Upper lobe of right lung (tissue), 1 donor: ENCODE measurements at regions not wholly inside any gene's neighbourhood (a gene's known extent, or its start where the extent isn't known, plus 50 kb on each side); places are given as distances from the start of the nearest gene placed in this dataset.

Source experiments
- ATAC-seq: fragments of 200-7000 bp; cut with Tn5 transposase; one replicate; pipeline ENCODE4 v1.9.1; 2020; ENCODE audit warnings: mild to moderate bottlenecking, moderate library complexity
- DNase-seq: peaks from one replicate; pipeline ENCODE4 v3.0.0-alpha.2; 2020
- H3K27ac ChIP-seq: fragments of 200-600 bp; one replicate; pipeline ENCODE4 v1.8.0; 2022
- H3K27me3 ChIP-seq: fragments of 200-600 bp; one replicate; pipeline ENCODE4 v1.8.0; 2022; ENCODE audit warnings: mild to moderate bottlenecking
- H3K36me3 ChIP-seq: fragments of 200-600 bp; one replicate; pipeline ENCODE4 v1.8.0; 2022
- H3K4me1 ChIP-seq: fragments of 200-600 bp; one replicate; pipeline ENCODE4 v1.8.0; 2022
- H3K4me3 ChIP-seq: fragments of 200-600 bp; one replicate; pipeline ENCODE4 v1.8.0; 2022; ENCODE audit warnings: mild to moderate bottlenecking
- H3K9me3 ChIP-seq: fragments of 200-600 bp; one replicate; pipeline ENCODE4 v1.8.0; 2022
- CTCF ChIP-seq: fragments of 200-600 bp; IDR thresholded peaks from one replicate; pipeline ENCODE4 v1.8.0; 2022; ENCODE audit warnings: antibody characterized with exemption
- intact Hi-C: fragments of 100-400 bp; cut with DNase I; formaldehyde crosslinking; loops from one replicate; pipeline ENCODE4 v1.11.0; 2022
- donor health status: DM: no; HTN: yes; CAD: no; lungs with severe emphysema.

DNA sequence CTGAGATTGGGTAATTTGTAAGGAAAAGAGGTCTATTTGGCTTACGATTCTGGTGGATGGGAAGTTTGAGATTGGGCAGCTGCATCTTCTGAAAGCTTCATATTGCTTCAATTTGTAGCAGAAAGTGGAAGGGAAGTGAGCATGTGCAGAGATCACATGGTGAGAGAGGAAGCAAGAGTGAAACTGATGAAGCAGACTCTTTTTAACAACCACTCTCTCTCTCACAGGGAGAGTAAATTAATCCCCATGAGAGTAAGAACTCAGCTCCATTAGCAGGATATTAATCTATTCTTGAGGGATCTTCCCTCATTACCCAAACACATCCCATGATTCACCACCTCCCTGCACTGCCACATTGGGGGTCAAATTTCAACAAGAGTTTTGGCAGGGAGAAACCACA lies 298.5 kb upstream of the CELF4 start:
- no peaks in the 10 kb centered on the region for H3K27me3 ChIP-seq
- DNase-seq (no peak), ATAC-seq (no peak)
- H3K36me3 ChIP-seq, result no peaks in the 10 kb centered on the region
- H3K27ac ChIP-seq, result no peak overlapping the region
- H3K4me3 ChIP-seq, result no peak overlapping the region
- H3K4me1 ChIP-seq, result no peaks in the 10 kb centered on the region
- no peaks in the 10 kb centered on the region for H3K9me3 ChIP-seq
- TF ChIP-seq CTCF, result no peak
- intact Hi-C loops, result no loop called here

DNA sequence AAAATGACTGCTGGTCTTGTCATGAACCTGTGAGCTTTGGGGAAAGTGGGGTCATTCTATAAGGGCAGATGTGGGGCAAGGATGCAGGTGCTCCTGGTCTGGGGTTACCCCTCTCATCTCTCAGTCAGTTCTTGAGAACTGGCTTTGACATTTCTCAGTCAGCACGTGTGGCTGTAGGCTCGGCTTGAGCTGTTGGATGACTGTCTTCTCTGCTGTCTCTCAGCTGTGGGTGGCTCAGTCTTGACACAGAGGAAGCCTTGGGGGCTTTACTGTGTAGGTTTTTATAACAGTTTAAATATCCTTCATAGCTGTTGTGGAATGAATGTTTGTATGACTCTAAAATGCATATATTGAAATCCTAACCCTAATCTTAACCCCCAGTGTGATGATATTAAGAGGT lies 296.4 kb upstream of the CELF4 start:
- H3K4me3 ChIP-seq, result no peak overlapping the region
- no peak for ATAC-seq
- H3K4me1 ChIP-seq, result no peaks in the 10 kb centered on the region
- no peaks in the 10 kb centered on the region for H3K36me3 ChIP-seq
- no peak for DNase-seq
- no peak for TF ChIP-seq CTCF
- intact Hi-C loops, result no loop called here
- no peaks in the 10 kb centered on the region for H3K9me3 ChIP-seq
- H3K27ac ChIP-seq, result no peak overlapping the region
- H3K27me3 ChIP-seq, result no peaks in the 10 kb centered on the region

- Histone ChIP-seq H3K27me3 (no peaks in the 10 kb centered on the region), H3K36me3 (no peaks in the 10 kb centered on the region), H3K4me1 (no peaks in the 10 kb centered on the region), H3K27ac (no peak overlapping the region), H3K9me3 (no peaks in the 10 kb centered on the region), H3K4me3 (no peak overlapping the region)
- DNase-seq, result no peak
- intact Hi-C loops, result no loop called here
- no peak for ATAC-seq
- TF ChIP-seq CTCF, result no peak
Observed at GRCh38 chr18:37854396-37854795, 288.8 kb upstream of the CELF4 start.

GRCh38 chr18:37853706-37854105 lies 288.1 kb upstream of the CELF4 start:
- TF ChIP-seq CTCF, result no peak
- ATAC-seq (no peak), DNase-seq (no peak)
- Histone ChIP-seq H3K4me1 (no peaks in the 10 kb centered on the region), H3K36me3 (no peaks in the 10 kb centered on the region), H3K4me3 (no peak overlapping the region), H3K9me3 (no peaks in the 10 kb centered on the region), H3K27me3 (no peaks in the 10 kb centered on the region), H3K27ac (no peak overlapping the region)
- intact Hi-C loops, result no loop called here

- DNase-seq, result no peak
- no peaks in the 10 kb centered on the region for H3K9me3 ChIP-seq
- intact Hi-C loops, result no loop called here
Observed at GRCh38 chr18:37852464-37852863, 286.9 kb upstream of the CELF4 start.

More at GRCh38 chr18:37852464-37852863, 286.9 kb upstream of the CELF4 start:
- Histone ChIP-seq H3K27ac (no peak overlapping the region), H3K4me1 (no peaks in the 10 kb centered on the region), H3K27me3 (no peaks in the 10 kb centered on the region), H3K36me3 (no peaks in the 10 kb centered on the region), H3K4me3 (no peak overlapping the region)
- TF ChIP-seq CTCF, result no peak
- ATAC-seq, result no peak
